Lower lobe of right lung (tissue), 2 donors: ENCODE measurements at regions not wholly inside any gene's neighbourhood (a gene's known extent, or its start where the extent isn't known, plus 50 kb on each side); places are given as distances from the start of the nearest gene placed in this dataset.
"Not testable (repeated sequence)": the region's sequence is repeated elsewhere in the genome, so short reads cannot be mapped to it uniquely, and the experiment has no call there.

Experiments used
- ATAC-seq, 2 donors: fragments of 200-7000 bp; cut with Tn5 transposase; one replicate each; pipeline ENCODE4 v1.9.1; 2020 to 2022; ENCODE audit warnings: mild to moderate bottlenecking in 2 of 2, moderate library complexity in 2 of 2
- DNase-seq: peaks from one replicate; pipeline ENCODE4 v3.0.0-alpha.2; 2020
- H3K27ac ChIP-seq: fragments of 200-600 bp; one replicate; pipeline ENCODE4 v1.8.0; 2022
- H3K27me3 ChIP-seq: fragments of 200-600 bp; one replicate; pipeline ENCODE4 v1.8.0; 2022; ENCODE audit warnings: low read depth
- H3K36me3 ChIP-seq: fragments of 200-600 bp; one replicate; pipeline ENCODE4 v1.8.0; 2022; ENCODE audit warnings: mild to moderate bottlenecking
- H3K4me1 ChIP-seq: fragments of 200-600 bp; one replicate; pipeline ENCODE4 v1.8.0; 2022
- H3K4me3 ChIP-seq: fragments of 200-600 bp; one replicate; pipeline ENCODE4 v1.8.0; 2022; ENCODE audit warnings: mild to moderate bottlenecking
- H3K9me3 ChIP-seq: fragments of 200-600 bp; one replicate; pipeline ENCODE4 v1.8.0; 2022
- intact Hi-C: fragments of 100-400 bp; cut with DNase I; formaldehyde crosslinking; loops from one replicate; pipeline ENCODE4 v1.11.0; 2022
- TF ChIP-seq, protein P1 (sequence below): fragments of 200-600 bp; IDR thresholded peaks from one replicate; pipeline ENCODE4 v1.8.0; 2022; ENCODE audit warnings: antibody characterized with exemption, mild to moderate bottlenecking
- donor health status: DM: no; HTN: yes; CAD: no; lungs with severe emphysema.

DNA sequence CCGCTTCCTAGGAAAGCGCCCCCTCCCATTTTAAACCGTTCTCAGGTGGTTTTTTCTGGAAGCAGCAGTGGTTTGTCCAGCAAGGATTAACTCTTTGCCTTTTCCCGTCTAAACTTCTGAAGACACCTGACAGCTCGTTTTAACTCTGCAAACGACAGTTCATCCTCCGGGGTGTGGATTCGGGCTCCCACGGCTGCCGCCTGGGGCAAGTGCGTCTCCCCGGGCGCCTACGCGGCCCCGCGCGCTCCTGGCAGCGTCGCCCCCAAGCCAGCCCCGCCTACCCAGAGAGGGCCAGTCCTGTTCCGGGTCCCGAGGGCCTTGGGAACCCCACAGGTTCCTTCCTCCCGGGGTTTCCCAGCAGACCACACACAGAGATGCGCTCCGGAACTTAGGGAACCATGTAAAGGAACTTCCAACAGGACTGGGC lies 54.4 kb downstream of the PRR18 start:
- DNase-seq: peak; percentile 83
- H3K27ac ChIP-seq: peak overlapping the region; percentile 73
- no peaks in the 10 kb centered on the region for H3K9me3 ChIP-seq
- ATAC-seq: peak; percentile 77 to 81
- H3K27me3 ChIP-seq: peaks cover 22% of the 10 kb centered on the region
- TF ChIP-seq, protein P1, sequence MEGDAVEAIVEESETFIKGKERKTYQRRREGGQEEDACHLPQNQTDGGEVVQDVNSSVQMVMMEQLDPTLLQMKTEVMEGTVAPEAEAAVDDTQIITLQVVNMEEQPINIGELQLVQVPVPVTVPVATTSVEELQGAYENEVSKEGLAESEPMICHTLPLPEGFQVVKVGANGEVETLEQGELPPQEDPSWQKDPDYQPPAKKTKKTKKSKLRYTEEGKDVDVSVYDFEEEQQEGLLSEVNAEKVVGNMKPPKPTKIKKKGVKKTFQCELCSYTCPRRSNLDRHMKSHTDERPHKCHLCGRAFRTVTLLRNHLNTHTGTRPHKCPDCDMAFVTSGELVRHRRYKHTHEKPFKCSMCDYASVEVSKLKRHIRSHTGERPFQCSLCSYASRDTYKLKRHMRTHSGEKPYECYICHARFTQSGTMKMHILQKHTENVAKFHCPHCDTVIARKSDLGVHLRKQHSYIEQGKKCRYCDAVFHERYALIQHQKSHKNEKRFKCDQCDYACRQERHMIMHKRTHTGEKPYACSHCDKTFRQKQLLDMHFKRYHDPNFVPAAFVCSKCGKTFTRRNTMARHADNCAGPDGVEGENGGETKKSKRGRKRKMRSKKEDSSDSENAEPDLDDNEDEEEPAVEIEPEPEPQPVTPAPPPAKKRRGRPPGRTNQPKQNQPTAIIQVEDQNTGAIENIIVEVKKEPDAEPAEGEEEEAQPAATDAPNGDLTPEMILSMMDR: no peak
- H3K36me3 ChIP-seq: no peaks in the 10 kb centered on the region
- intact Hi-C loops: no loop called here
- peaks cover 23% of the 10 kb centered on the region for H3K4me1 ChIP-seq
- peak overlapping the region; percentile 51 for H3K4me3 ChIP-seq

DNA sequence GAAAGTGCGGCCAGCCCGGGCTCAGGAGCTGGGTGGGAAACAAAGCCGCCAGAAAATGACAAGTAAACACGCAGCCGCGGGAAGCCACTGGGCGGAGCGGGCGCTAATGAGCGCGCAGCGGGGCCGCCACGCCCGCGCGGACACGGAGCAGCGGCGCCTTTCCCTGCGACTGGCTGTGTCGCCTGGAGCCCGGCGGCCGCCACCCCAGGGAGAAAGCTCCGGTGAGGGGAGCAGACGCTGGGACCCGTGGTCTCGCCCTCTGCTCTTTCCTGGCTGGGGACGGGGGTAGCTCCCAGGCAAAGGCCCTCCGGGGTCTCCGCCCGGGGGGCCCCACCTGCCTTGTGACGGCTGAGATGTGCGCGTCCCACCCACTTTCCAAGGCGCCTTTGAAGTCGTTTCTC lies 54.9 kb downstream of the PRR18 start:
- peaks cover 22% of the 10 kb centered on the region for H3K4me1 ChIP-seq
- peak; percentile 88 to 92 for ATAC-seq
- peak overlapping the region; percentile 73 for H3K27ac ChIP-seq
- intact Hi-C loops: no loop called here
- no peaks in the 10 kb centered on the region for H3K9me3 ChIP-seq
- peak; percentile 75 for DNase-seq
- TF ChIP-seq, protein P1: no peak
- H3K27me3 ChIP-seq: peaks cover 22% of the 10 kb centered on the region
- H3K36me3 ChIP-seq: no peaks in the 10 kb centered on the region
- H3K4me3 ChIP-seq: peak overlapping the region; percentile 51

DNA sequence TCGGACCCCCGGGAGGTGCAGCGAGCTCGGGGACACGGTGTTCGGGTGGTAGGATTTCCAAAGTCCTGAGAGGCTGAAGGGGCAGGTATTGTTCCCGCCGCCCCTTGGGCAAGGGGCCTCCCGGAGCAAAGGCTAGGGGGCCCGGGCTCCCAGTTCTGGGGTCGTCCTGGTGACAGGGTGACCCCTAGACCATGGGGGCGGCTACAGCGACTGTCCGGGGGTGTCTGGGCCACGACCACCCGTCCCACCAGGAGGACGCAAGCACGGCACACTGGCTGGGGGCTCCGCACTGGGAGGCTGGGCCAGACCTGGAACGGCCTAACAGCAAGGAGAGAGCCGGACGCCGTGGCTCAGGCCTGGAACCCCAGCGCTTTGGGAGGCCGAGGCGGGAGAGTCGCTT lies 55.6 kb downstream of the PRR18 start:
- Histone ChIP-seq H3K27me3 (peaks cover 22% of the 10 kb centered on the region), H3K36me3 (no peaks in the 10 kb centered on the region), H3K9me3 (no peaks in the 10 kb centered on the region), H3K4me1 (peaks cover 15% of the 10 kb centered on the region), H3K27ac (no peak overlapping the region), H3K4me3 (no peak overlapping the region)
- intact Hi-C loops: no loop called here
- ATAC-seq (peak in 1 of 2 donors; percentile 49), DNase-seq (no peak)
- TF ChIP-seq, protein P1: no peak

DNA sequence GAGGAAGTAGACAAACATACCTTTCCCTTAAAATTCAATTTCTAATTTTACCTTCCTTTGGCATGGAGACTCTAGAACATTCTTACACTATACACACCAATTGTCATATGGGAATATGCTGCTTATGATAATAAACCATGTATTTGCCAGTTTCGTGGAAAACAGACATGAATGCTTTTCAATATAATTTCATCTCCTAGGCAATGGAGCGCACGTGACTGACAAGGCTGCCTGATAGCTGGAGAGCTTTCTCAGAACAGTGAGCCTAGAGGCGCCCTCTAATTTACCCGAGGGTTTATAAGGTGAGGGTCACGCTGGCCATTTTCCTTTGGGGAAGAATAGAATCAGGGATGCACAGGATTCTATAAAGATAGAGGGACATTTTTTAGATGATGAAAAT lies 56.5 kb downstream of the PRR18 start:
- TF ChIP-seq, protein P1: no peak
- H3K36me3 ChIP-seq: no peaks in the 10 kb centered on the region
- H3K27me3 ChIP-seq: peaks cover 21% of the 10 kb centered on the region
- H3K27ac ChIP-seq: no peak overlapping the region
- intact Hi-C loops: no loop called here
- H3K4me1 ChIP-seq: peaks cover 14% of the 10 kb centered on the region
- H3K9me3 ChIP-seq: no peaks in the 10 kb centered on the region
- no peak for ATAC-seq
- no peak overlapping the region for H3K4me3 ChIP-seq
- no peak for DNase-seq

DNA sequence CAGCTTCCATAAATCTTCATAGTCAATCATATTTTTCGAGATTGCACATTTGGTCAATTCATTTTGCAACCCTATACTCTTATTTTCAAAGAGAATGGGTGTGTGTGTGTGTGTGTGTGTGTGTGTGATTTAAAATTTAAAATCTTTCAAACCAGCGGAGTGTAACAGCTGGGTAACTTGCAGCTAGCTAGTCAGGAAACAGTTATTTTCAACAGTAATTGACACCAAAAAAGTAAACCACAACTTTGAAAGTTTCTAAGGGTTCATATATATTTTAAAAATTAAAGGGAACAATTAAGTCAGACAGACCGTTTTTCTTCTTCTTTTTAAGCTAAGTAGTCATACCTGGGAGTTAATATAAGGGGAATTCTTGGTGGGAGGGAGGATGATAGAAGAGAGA lies 57.0 kb downstream of the PRR18 start:
- H3K4me3 ChIP-seq: no peak overlapping the region
- ATAC-seq: no peak
- DNase-seq: no peak
- TF ChIP-seq, protein P1: no peak
- no peaks in the 10 kb centered on the region for H3K9me3 ChIP-seq
- intact Hi-C loops: no loop called here
- no peaks in the 10 kb centered on the region for H3K36me3 ChIP-seq
- H3K27me3 ChIP-seq: peaks cover 19% of the 10 kb centered on the region
- H3K4me1 ChIP-seq: peaks cover 14% of the 10 kb centered on the region
- H3K27ac ChIP-seq: no peak overlapping the region

DNA sequence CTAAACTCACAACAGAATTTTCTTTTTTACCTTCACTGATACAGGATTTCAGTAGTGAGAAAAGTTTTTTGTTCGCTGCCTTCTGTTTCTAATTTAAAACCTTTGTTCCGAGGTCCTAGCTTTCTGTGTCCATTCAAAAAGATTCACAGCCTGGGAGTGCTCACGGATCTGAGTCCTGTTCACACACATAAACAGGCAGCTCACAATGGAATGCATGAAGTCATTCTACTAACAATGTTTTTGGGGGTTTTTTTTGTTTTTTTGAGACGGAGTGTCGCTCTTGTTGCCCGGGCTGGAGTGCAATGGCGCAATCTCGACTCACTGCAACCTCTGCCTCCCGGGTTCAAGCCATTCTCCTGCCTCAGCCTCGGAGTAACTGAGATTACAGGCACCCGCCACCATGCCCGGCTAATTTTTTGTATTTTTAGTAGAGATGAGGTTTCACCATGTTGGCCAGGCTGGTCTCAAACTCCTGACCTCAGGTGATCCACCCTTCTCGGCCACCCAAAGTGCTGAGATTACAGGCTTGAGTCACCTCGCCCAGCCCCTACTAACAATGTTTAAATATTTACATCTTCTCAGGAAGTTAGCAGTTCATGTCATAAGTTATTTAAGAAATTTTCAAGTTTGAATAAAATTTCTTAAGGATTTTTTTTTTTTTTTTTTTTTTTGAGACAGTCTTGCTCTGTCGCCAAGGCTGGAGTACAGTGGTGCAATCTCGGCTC lies 59.0 kb downstream of the PRR18 start:
- H3K36me3 ChIP-seq, H3K4me3 ChIP-seq, intact Hi-C loops, H3K9me3 ChIP-seq, ATAC-seq, DNase-seq, H3K27ac ChIP-seq: not testable (repeated sequence)
- Histone ChIP-seq H3K27me3 (peaks cover 19% of the 10 kb centered on the region), H3K4me1 (peaks cover 12% of the 10 kb centered on the region)
